ENCODE measurements at regions not wholly inside any gene's neighbourhood (a gene's known extent, or its start where the extent isn't known, plus 50 kb on each side); places are given as distances from the start of the nearest gene placed in this dataset.

- peaks cover 42 to 43% of the 10 kb centered on the region in 2 experiments for H3K4me1 Mint-ChIP-seq
- no peak overlapping the region for H4K91ac ChIP-seq (ENCODE audit: insufficient read length, low read depth, low read length)
- no peak overlapping the region for H3K9ac ChIP-seq (ENCODE audit: extremely low read depth, insufficient read length, low read length)
- H3K27ac Mint-ChIP-seq = no peak overlapping the region
- H3K4ac ChIP-seq (ENCODE audit: low read depth, low read length) = no peak overlapping the region
- no peaks in the 10 kb centered on the region for H4K20me1 ChIP-seq (ENCODE audit: control insufficient read depth, insufficient read depth, insufficient read length)
- no peaks in the 10 kb centered on the region for H3K27me3 Mint-ChIP-seq (ENCODE audit: low read depth)
- TF ChIP-seq CTCF (conservative IDR thresholded peaks at IDR 0.05) = no peak
- no peak overlapping the region for H3K56ac ChIP-seq (ENCODE audit: insufficient read length, low read depth, low read length)
- H3K4me1 ChIP-seq (ENCODE audit: insufficient read depth, low read length) = peaks cover 7% of the 10 kb centered on the region; the same call in 1 of the 2 replicates
- no peaks in the 10 kb centered on the region for H3K36me3 Mint-ChIP-seq (ENCODE audit: insufficient read depth in 1 of 3, low read depth in 3 of 3)
- no peaks in the 10 kb centered on the region for H3K79me2 ChIP-seq (ENCODE audit: insufficient read depth, low read length)
- H4K5ac ChIP-seq (ENCODE audit: insufficient read length, low read depth, low read length) = no peak overlapping the region
- no peak overlapping the region for H2BK5ac ChIP-seq (ENCODE audit: insufficient read length, low read length)
- H3K23me2 ChIP-seq (ENCODE audit: insufficient read length, low read depth, low read length, poor library complexity, severe bottlenecking) = no peaks in the 10 kb centered on the region
- no peak overlapping the region for H2AK5ac ChIP-seq (ENCODE audit: insufficient read length, low read length)
- H3K9me3 ChIP-seq (ENCODE audit: control insufficient read depth, low read depth, low read length) = no peaks in the 10 kb centered on the region
- no peak overlapping the region for H2AFZ ChIP-seq (ENCODE audit: low read length)
- H3K4me2 ChIP-seq (ENCODE audit: insufficient read depth, insufficient read length, low read length) = no peak overlapping the region
- H2BK20ac ChIP-seq (ENCODE audit: low read depth, low read length, poor library complexity, severe bottlenecking) = no peak overlapping the region
- no peak overlapping the region for H4K8ac ChIP-seq (replicated peaks; ENCODE audit: insufficient read length, low read depth, low read length)
- no peak overlapping the region for H3K23ac ChIP-seq (ENCODE audit: insufficient read length, low read depth, low read length)
- H3K4me3 Mint-ChIP-seq = no peak overlapping the region
- H3K14ac ChIP-seq (ENCODE audit: insufficient read depth, low read length) = no peak overlapping the region
- no peak overlapping the region for H3T11ph ChIP-seq (ENCODE audit: low read length)
- H2BK15ac ChIP-seq (ENCODE audit: low read depth, low read length) = no peak overlapping the region
- no peak overlapping the region for H2BK12ac ChIP-seq (ENCODE audit: insufficient read length, low read depth, low read length)
- H3K18ac ChIP-seq (ENCODE audit: insufficient read length, low read depth, low read length) = no peak overlapping the region
- H3K9me3 Mint-ChIP-seq = no peaks in the 10 kb centered on the region
- no peak overlapping the region for H2BK120ac ChIP-seq (ENCODE audit: low read depth, low read length, poor library complexity, severe bottlenecking)
- no peak overlapping the region for H3K27ac ChIP-seq (ENCODE audit: insufficient read length, low read depth, low read length)
- no peaks in the 10 kb centered on the region for H3K27me3 ChIP-seq (ENCODE audit: insufficient read depth, low read length)
- WGBS (ENCODE audit: extremely low coverage, insufficient read length, low lambda C conversion rate) = no CpG with 5 or more reads among the region's 1 CpG
- H3K79me1 ChIP-seq (ENCODE audit: insufficient read depth, low read depth, low read length, poor library complexity, severe bottlenecking) = no peaks in the 10 kb centered on the region
- no peak for DNase-seq
These were observed 79.1 kb upstream of the ETAA1 start for GRCh38 chr2:67318031-67318430.

All from H9 (cell line).